GM18505 (cell line): ENCODE measurements at regions not wholly inside any gene's neighbourhood (a gene's known extent, or its start where the extent isn't known, plus 50 kb on each side); places are given as distances from the start of the nearest gene placed in this dataset.

Source experiments
- ATAC-seq: cut with Tn5 transposase; IDR thresholded peaks from one replicate; pipeline ENCODE4 v1.9.1; 2021; ENCODE audit not compliant: unreplicated experiment
- POLR2A ChIP-seq: IDR thresholded peaks from 4 replicates; pipeline ENCODE4 v1.6.1; 2011; ENCODE audit warnings: borderline replicate concordance; ENCODE audit not compliant: insufficient read depth, insufficient read length; ENCODE audit errors: extremely low read depth

GRCh38 chr2:66048667-66049066 lies 386.3 kb upstream of the MEIS1 start:
- no peak for TF ChIP-seq POLR2A

GRCh38 chr2:66041902-66042657 lies 392.8 kb upstream of the MEIS1 start:
- TF ChIP-seq POLR2A, result no peak
- no peak for ATAC-seq

More at GRCh38 chr2:66048667-66049066, 386.3 kb upstream of the MEIS1 start:
- ATAC-seq, result no peak

GRCh38 chr2:66036948-66037347 lies 398.0 kb upstream of the MEIS1 start:
- no peak for ATAC-seq
- no peak for TF ChIP-seq POLR2A

- ATAC-seq, result no peak
- TF ChIP-seq POLR2A, result no peak
Measured at GRCh38 chr2:66034467-66034866, 400.5 kb upstream of the MEIS1 start.

- no peak for TF ChIP-seq POLR2A
- ATAC-seq, result no peak
Measured at GRCh38 chr2:66032226-66032775, 402.6 kb upstream of the MEIS1 start.

GRCh38 chr2:66031236-66031635 lies 403.7 kb upstream of the MEIS1 start:
- ATAC-seq, result no peak

GRCh38 chr2:66030553-66030952 lies 404.4 kb upstream of the MEIS1 start:
- TF ChIP-seq POLR2A, result no peak
- no peak for ATAC-seq

More at GRCh38 chr2:66031236-66031635, 403.7 kb upstream of the MEIS1 start:
- TF ChIP-seq POLR2A, result no peak

- ATAC-seq, result no peak
- TF ChIP-seq POLR2A, result no peak
Measured at GRCh38 chr2:66024391-66024790, 410.5 kb upstream of the MEIS1 start.

- ATAC-seq, result no peak
- no peak for TF ChIP-seq POLR2A
Measured at GRCh38 chr2:66021296-66021695, 413.6 kb upstream of the MEIS1 start.

- ATAC-seq, result no peak
- no peak for TF ChIP-seq POLR2A
Measured at GRCh38 chr2:66017763-66018162, 417.2 kb upstream of the MEIS1 start.

- TF ChIP-seq POLR2A, result no peak
- no peak for ATAC-seq
Measured at GRCh38 chr2:66014450-66014849, 420.5 kb upstream of the MEIS1 start.

GRCh38 chr2:66013456-66013855 lies 421.5 kb upstream of the MEIS1 start:
- no peak for TF ChIP-seq POLR2A
- ATAC-seq, result no peak

- TF ChIP-seq POLR2A, result no peak
- ATAC-seq, result no peak
Measured at GRCh38 chr2:66003931-66004330, 431.0 kb upstream of the MEIS1 start.

GRCh38 chr2:66001538-66001937 lies 433.4 kb upstream of the MEIS1 start:
- ATAC-seq, result no peak
- TF ChIP-seq POLR2A, result no peak

GRCh38 chr2:66000901-66001300 lies 434.0 kb upstream of the MEIS1 start:
- ATAC-seq, result no peak

GRCh38 chr2:65999796-66000195 lies 435.1 kb upstream of the MEIS1 start:
- no peak for TF ChIP-seq POLR2A

More at GRCh38 chr2:66000901-66001300, 434.0 kb upstream of the MEIS1 start:
- no peak for TF ChIP-seq POLR2A

More at GRCh38 chr2:65999796-66000195, 435.1 kb upstream of the MEIS1 start:
- no peak for ATAC-seq
